A673 (cell line): ENCODE measurements at regions not wholly inside any gene's neighbourhood (a gene's known extent, or its start where the extent isn't known, plus 50 kb on each side); places are given as distances from the start of the nearest gene placed in this dataset.

ENCODE experiments used
- BruUV-seq: library from RNA; stranded (reverse); fragments of 400-500 nt; replicated peaks from 2 replicates; lab custom pipeline; 2021; lab: Mats Ljungman, UMichigan
- CTCF ChIA-PET: fragments of 300-600 bp; sonication (Branson Sonifier 250); formaldehyde crosslinking; loops from one replicate; lab custom pipeline; 2022; ENCODE audit warnings: antibody characterized with exemption; lab: Charles Lee
- POLR2A ChIA-PET: fragments of 300-600 bp; sonication (Branson Sonifier 250); formaldehyde crosslinking; loops from one replicate; lab custom pipeline; 2022; ENCODE audit warnings: antibody characterized with exemption; ENCODE audit not compliant: low non-redundant PET; lab: Charles Lee
- DNase-seq: peaks from one replicate; pipeline ENCODE4 v3.0.0-alpha.2; 2015; ENCODE audit warnings: low spot score
- H3K27ac ChIP-seq: fragments of 200-600 bp; sonication (generic); 2 replicates; pipeline ENCODE4 v1.5.1; 2016; ENCODE audit warnings: mixed run types, low read depth, mild to moderate bottlenecking, mixed read lengths, antibody characterized with exemption, low read length; ENCODE audit not compliant: poor library complexity, severe bottlenecking
- H3K27me3 ChIP-seq: fragments of 200-600 bp; sonication (generic); replicated peaks from 2 replicates; pipeline ENCODE4 v1.6.1; 2017; ENCODE audit warnings: mixed run types, low read depth, mild to moderate bottlenecking, mixed read lengths, antibody characterized with exemption, low read length; ENCODE audit not compliant: insufficient read depth, poor library complexity
- H3K36me3 ChIP-seq: fragments of 200-600 bp; sonication (generic); 2 replicates; pipeline ENCODE4 v1.6.1; 2016; ENCODE audit warnings: mixed run types, mild to moderate bottlenecking, mixed read lengths, antibody characterized with exemption, low read length; ENCODE audit not compliant: insufficient read depth, poor library complexity, severe bottlenecking
- H3K4me1 ChIP-seq: fragments of 200-600 bp; sonication (generic); 2 replicates; pipeline ENCODE4 v1.6.1; 2017; ENCODE audit warnings: mixed run types, mild to moderate bottlenecking, mixed read lengths, antibody characterized with exemption, low read length; ENCODE audit not compliant: insufficient read depth, poor library complexity, severe bottlenecking
- H3K4me3 ChIP-seq: fragments of 200-600 bp; sonication (generic); 2 replicates; pipeline ENCODE4 v1.5.1; 2016; ENCODE audit warnings: low read depth, mixed run types, mild to moderate bottlenecking, mixed read lengths, low read length; ENCODE audit not compliant: poor library complexity, severe bottlenecking
- H3K9me3 ChIP-seq: fragments of 200-600 bp; sonication (generic); 2 replicates; pipeline ENCODE4 v1.6.1; 2016; ENCODE audit warnings: mixed run types, low read depth, mild to moderate bottlenecking, mixed read lengths, antibody characterized with exemption, low read length; ENCODE audit not compliant: poor library complexity, severe bottlenecking
- EZH2 ChIP-seq: fragments of 200-600 bp; sonication (generic); IDR thresholded peaks from 2 replicates; pipeline ENCODE4 v1.6.1; 2017; ENCODE audit warnings: borderline replicate concordance, low read depth, mild to moderate bottlenecking, mixed read lengths, antibody characterized with exemption, low read length; ENCODE audit not compliant: poor library complexity, severe bottlenecking
- intact Hi-C: fragments of 100-400 bp; cut with micrococcal nuclease; formaldehyde crosslinking; loops from one replicate; pipeline ENCODE4 v1.10.0; 2022; ENCODE audit not compliant: unreplicated experiment
- TF ChIP-seq, protein P1 (sequence below): fragments of 300-800, 200-600 bp; sonication (generic); conservative IDR thresholded peaks from 2 replicates; pipeline ENCODE4 v1.5.1; 2017; ENCODE audit warnings: low read depth, mild to moderate bottlenecking, antibody characterized with exemption, low read length, moderate library complexity, mixed read lengths

DNA sequence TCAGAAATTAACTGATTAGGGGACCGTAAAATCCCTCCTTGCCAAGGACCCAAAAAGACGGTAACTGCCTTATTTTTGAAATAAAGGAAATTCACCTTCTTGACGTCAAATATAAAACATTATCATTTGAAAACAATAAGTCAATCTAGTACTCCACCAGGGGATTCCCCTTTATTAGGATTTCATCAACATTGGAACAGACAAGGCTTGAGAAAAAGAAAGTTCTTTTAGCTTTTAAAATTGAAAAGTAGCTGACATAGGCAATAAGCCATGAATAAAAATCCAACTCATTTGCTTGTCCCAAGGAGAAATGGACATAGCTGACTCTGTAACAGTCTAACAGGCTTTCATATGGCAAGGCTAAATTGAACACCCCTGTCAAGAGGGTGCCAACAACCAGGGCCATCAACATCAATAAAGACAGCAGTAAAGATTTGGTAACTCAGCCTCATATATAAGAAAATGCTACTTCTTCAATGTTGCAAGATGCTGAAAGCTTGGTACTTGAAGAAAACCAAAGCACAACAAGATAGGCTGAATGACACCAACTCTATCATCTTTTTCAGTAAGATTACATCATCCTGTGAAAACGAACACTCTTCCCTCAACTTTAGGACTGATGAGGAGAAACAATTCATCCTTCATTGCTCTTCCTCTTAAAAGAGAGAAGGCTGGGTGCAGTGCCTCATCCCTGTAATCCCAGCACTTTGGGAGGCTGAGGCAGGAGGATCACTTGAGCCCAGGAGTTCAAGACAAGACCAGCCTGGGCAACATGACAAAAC lies 121.0 kb upstream of the PRDM1 start:
- no peaks in the 10 kb centered on the region for H3K9me3 ChIP-seq
- H3K27ac ChIP-seq: no peak overlapping the region
- no TSS peak for BruUV-seq
- POLR2A ChIA-PET: no interaction called here
- CTCF ChIA-PET: no interaction called here
- H3K4me1 ChIP-seq: no peaks in the 10 kb centered on the region
- intact Hi-C loops: no loop called here
- no peaks in the 10 kb centered on the region for H3K27me3 ChIP-seq
- no peak for DNase-seq
- TF ChIP-seq EZH2: no peak
- TF ChIP-seq, protein P1, sequence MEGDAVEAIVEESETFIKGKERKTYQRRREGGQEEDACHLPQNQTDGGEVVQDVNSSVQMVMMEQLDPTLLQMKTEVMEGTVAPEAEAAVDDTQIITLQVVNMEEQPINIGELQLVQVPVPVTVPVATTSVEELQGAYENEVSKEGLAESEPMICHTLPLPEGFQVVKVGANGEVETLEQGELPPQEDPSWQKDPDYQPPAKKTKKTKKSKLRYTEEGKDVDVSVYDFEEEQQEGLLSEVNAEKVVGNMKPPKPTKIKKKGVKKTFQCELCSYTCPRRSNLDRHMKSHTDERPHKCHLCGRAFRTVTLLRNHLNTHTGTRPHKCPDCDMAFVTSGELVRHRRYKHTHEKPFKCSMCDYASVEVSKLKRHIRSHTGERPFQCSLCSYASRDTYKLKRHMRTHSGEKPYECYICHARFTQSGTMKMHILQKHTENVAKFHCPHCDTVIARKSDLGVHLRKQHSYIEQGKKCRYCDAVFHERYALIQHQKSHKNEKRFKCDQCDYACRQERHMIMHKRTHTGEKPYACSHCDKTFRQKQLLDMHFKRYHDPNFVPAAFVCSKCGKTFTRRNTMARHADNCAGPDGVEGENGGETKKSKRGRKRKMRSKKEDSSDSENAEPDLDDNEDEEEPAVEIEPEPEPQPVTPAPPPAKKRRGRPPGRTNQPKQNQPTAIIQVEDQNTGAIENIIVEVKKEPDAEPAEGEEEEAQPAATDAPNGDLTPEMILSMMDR: no peak
- H3K36me3 ChIP-seq: no peaks in the 10 kb centered on the region
- no peak overlapping the region for H3K4me3 ChIP-seq

DNA sequence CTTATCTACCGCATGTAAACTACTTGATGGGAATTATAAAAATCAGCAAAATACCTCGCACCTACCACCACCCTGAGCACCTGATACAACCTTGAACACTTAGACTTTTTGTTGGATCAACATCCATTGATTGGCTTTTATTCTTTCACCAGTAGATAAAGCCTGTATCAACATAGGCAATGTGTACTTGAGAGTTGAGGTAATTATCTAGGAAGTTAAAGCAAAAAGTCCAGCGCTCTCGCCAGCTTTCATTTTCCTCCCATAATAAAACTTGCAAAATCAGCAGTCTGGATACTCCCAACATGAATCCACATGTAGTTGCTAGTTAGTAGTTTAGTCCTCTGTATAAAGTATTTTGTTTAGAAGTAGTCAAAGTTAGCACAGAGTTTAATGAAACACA lies 132.0 kb upstream of the PRDM1 start:
- Histone ChIP-seq H3K27ac (no peak overlapping the region), H3K36me3 (no peaks in the 10 kb centered on the region), H3K27me3 (no peaks in the 10 kb centered on the region), H3K9me3 (no peaks in the 10 kb centered on the region), H3K4me3 (no peak overlapping the region), H3K4me1 (no peaks in the 10 kb centered on the region)
- ChIA-PET POLR2A (no interaction called here), CTCF (no interaction called here)
- TF ChIP-seq, protein P1: no peak
- no peak for TF ChIP-seq EZH2
- intact Hi-C loops: no loop called here
- no peak for DNase-seq
- BruUV-seq: no TSS peak

DNA sequence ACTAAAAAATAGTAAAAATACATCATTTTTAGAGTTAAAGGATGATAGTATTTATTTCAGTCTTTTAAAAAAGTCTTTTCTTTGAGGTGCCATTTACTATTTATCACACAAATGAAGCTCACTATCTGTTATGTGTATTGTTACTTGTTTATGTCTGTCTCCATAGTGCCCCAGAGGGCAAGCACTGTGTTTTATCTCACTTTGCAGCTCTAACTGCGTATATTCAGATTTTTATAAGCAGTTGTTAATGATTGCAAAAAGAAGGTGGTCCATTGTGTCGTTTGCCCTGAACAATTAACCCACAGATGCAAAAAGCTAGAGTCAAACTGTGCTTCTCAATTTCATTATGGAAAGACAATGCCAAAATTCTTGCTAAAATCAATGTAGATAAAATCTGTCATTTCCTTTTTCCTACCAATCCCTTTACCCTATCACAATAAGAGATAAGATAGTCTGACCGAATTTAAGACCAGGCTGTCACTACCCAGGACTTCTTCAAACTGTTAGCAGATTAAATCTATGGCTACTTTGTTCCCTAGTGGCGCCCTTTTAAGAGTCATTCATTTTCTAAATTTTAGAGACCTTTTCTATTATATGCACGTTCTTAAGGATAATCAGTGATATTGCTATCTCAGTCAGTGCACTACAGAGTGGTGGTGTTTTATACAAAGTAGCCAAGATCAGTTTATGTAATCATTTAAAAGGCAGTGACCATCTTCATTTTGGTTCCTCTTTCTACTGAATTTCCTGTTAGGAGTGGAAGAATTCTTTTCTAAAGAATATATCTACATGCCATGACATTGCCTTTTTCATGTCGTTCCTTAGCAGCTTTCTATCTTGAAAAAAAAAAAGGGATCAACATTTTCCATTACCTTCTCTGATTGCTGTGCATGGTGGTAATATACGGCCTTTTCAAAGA lies 133.1 kb upstream of the PRDM1 start:
- intact Hi-C loops: no loop called here
- no peaks in the 10 kb centered on the region for H3K9me3 ChIP-seq
- no peaks in the 10 kb centered on the region for H3K27me3 ChIP-seq
- no peak for DNase-seq
- no peaks in the 10 kb centered on the region for H3K4me1 ChIP-seq
- TF ChIP-seq, protein P1: no peak
- no peak for TF ChIP-seq EZH2
- no peak overlapping the region for H3K4me3 ChIP-seq
- H3K27ac ChIP-seq: no peak overlapping the region
- H3K36me3 ChIP-seq: no peaks in the 10 kb centered on the region
- BruUV-seq: no TSS peak
- CTCF ChIA-PET: no interaction called here
- POLR2A ChIA-PET: no interaction called here
